H7 (cell line): ENCODE measurements at regions not wholly inside any gene's neighbourhood (a gene's known extent, or its start where the extent isn't known, plus 50 kb on each side); places are given as distances from the start of the nearest gene placed in this dataset.

ENCODE experiments used
- DNase-seq: peaks from one replicate; pipeline ENCODE4 v3.0.0; 2012
- H3K27me3 ChIP-seq: 2 replicates; pipeline ENCODE4 v1.6.0; 2011; ENCODE audit warnings: mild to moderate bottlenecking, low read length; ENCODE audit not compliant: control insufficient read depth, insufficient read depth
- H3K36me3 ChIP-seq: replicated peaks from 2 replicates; pipeline ENCODE4 v1.5.1; 2011; ENCODE audit warnings: low read length; ENCODE audit not compliant: control insufficient read depth, insufficient read depth
- H3K4me3 ChIP-seq: 2 replicates; pipeline ENCODE4 v1.5.1; 2011; ENCODE audit warnings: low read depth, mild to moderate bottlenecking, control low read depth, low read length, moderate library complexity; ENCODE audit not compliant: insufficient read depth

DNA sequence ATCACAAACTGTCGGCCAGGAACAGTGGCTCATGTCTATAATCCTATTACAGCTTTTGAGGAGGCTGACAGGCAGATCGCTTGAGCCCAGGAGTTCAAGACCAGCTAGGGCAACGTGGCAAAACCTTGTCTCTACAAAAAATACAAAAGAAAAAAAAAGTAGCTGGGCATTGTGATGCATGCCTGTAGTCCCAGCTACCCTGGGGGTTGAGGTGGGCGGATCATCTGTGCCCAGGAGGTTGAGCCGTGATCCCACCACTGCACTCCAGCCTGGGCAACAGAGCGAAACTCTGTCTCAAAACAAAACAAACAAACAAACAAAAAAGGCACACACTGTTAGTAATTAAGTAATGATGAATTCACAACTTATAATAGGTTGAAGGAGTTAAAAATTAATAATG lies 441.5 kb upstream of the PCDH15 start:
- H3K27me3 ChIP-seq, result no peaks in the 10 kb centered on the region
- no peak overlapping the region for H3K4me3 ChIP-seq
- H3K36me3 ChIP-seq, result no peaks in the 10 kb centered on the region
- DNase-seq, result no peak

DNA sequence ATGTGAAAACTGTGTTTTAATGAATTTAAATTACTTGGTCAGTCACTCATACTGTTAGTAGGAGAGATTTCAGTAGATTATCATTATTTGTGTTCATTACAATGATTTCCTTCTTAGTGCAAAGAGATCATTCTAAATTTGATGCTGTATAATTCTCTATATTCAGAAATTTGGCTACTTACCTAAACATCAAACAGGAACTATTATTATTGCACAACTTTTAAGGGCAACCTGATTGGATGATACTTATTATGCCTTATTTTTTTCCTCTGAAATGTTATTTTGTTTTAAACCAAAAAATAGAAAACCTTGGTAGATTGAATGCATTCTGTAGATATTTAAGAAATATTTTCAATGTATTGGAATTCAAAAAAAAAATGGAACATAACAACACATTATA lies 436.4 kb upstream of the PCDH15 start:
- no peaks in the 10 kb centered on the region for H3K36me3 ChIP-seq
- no peaks in the 10 kb centered on the region for H3K27me3 ChIP-seq
- no peak for DNase-seq
- no peak overlapping the region for H3K4me3 ChIP-seq

DNA sequence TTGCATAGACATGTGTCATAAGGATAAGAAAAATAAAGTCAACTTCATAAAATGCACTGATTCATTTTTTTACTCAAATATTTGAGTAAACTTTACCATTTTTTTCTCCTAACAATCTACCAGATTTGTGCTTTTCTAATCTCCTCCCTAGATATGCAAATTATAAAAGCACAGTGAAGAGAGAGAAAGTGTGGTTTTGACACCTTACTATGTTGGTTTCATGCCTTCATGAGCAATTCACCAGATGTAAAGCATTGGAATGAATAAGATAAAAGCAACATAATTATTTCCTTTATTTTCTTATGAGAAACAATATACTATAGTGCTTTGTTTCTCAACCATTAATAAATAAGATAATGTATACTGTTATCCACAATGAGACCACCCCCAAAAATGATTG lies 432.5 kb upstream of the PCDH15 start:
- DNase-seq, result no peak
- no peaks in the 10 kb centered on the region for H3K27me3 ChIP-seq
- H3K4me3 ChIP-seq, result no peak overlapping the region
- no peaks in the 10 kb centered on the region for H3K36me3 ChIP-seq

DNA sequence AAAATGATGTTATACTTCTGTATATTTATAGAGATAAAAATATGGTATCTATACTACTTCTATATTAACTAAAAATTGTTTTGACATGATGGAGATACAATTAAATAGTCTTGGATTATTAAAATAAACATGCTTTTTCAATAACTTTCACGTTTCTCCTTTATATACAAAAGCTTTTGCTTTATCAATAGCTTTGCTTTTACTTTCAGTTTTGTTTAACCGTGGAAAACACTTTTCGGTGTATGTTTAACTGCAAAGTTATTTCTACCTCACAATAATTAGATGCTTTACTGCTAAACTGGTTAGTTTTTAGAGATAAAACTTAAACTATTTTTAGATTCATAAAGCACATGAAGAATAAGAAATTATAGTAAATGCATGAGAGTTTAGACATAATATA lies 432.1 kb upstream of the PCDH15 start:
- H3K27me3 ChIP-seq, result no peaks in the 10 kb centered on the region
- DNase-seq, result no peak
- H3K4me3 ChIP-seq, result no peak overlapping the region
- H3K36me3 ChIP-seq, result no peaks in the 10 kb centered on the region

DNA sequence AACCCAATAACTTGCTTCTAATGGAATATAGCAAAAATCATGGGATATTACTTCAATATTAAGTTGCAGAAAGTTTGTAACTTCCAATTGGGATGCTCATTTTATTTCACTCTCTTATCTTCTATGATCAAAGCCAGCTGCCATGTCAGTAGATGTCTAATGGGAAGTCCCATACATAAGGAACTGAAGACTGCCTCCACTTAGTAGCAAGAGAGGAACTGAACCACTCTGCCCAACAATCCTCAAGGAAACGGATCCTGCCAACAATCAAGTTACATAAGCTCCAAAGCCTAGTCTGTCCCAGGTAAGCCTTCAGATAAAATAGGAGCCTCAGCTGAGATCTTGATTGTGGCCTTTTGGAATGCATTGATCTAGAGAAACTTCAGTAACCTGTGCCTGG lies 431.5 kb upstream of the PCDH15 start:
- Histone ChIP-seq H3K27me3 (no peaks in the 10 kb centered on the region), H3K4me3 (no peak overlapping the region), H3K36me3 (no peaks in the 10 kb centered on the region)
- no peak for DNase-seq

DNA sequence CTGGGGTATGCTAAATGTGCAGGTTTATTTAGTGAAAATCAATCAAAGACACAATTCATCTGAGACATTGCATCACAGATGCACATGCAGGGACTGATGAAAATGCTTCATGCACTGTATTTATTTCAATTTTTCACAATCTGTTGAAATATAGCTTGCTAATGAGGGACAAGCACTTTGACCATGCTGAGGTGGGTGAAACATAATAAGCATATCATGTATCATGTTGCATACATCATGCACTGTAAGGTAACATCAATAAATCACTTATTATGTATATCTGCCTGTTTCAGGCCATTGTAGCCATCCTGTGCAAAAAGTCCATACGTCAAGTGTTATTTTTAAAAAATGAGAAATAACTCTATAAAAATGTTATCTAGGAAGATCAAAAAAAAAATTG lies 426.9 kb upstream of the PCDH15 start:
- Histone ChIP-seq H3K4me3 (no peak overlapping the region), H3K36me3 (no peaks in the 10 kb centered on the region), H3K27me3 (no peaks in the 10 kb centered on the region)
- no peak for DNase-seq

DNA sequence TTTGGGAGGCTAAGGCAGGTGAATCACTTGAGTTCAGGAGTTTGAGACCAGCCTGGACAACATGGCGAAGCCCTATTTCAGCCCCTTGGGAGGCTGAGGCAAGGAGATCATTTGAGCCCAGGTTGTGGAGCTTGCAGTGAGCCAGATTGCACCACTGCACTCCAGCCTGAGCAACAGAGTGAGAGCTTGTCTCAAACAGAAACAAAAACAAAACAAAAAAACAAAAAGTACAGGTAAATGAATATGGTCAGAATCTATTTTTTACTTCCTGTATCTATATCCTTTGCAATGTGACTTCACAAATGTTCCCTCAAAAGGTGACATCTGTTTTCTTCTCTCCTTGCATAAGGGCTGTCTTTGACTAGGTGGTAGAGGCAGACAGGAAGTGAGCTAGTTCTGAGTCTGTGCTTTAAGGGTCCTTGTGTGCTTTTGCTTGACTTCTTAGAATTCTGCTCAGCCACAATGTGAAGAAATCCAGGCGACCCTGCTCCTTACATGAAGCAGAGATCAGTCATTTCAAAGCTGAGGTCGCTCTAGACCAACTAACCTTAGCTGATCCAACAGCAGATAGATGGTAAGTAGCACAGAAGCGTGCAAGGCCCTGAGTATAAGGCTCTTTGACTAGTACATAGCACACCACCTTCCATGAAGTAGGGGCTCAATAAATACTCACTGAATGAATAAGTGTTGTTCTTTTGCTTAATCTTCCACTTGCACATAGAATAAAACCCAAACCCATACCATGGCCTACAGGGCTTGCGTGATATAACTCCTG lies 423.2 kb upstream of the PCDH15 start:
- DNase-seq, result no peak
- Histone ChIP-seq H3K4me3 (no peak overlapping the region), H3K27me3 (no peaks in the 10 kb centered on the region), H3K36me3 (no peaks in the 10 kb centered on the region)

DNA sequence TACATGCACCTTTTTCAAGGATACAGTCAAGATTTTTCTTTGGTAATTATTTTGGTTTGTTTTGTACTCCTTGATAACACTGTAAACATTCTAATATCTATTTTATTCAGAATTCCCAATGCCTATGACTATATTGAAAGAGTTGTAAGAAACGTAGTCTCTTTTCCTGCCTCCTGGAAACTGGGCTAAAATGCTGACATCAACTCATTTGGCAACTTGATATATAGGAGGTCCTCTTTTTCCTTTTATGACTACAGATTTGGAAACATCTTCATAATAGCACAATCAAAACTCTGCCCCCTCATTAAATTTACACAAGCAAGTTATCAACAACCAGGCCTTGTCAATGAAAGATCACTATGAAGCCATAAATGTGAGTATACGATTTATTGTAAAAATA lies 422.3 kb upstream of the PCDH15 start:
- H3K36me3 ChIP-seq, result no peaks in the 10 kb centered on the region
- H3K27me3 ChIP-seq, result no peaks in the 10 kb centered on the region
- no peak for DNase-seq
- H3K4me3 ChIP-seq, result no peak overlapping the region

DNA sequence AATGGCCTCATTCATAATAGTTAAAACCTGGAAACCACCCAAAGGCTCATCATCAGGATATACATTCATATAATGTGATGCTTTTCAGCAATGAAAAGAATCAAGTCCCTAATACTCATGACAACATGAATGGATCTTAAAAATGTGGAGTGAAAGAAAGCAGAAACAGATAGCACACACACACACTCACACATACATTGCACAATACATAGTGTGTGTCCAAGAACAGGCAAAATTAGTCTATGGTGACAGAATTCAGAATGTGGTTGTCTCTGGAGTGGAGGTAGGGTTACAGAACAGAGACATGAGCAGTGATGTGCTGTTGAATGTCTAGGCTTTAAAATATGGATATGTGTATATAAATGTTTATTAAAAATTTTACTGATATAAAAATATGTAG lies 419.9 kb upstream of the PCDH15 start:
- Histone ChIP-seq H3K36me3 (no peaks in the 10 kb centered on the region), H3K27me3 (no peaks in the 10 kb centered on the region), H3K4me3 (no peak overlapping the region)
- DNase-seq, result no peak

DNA sequence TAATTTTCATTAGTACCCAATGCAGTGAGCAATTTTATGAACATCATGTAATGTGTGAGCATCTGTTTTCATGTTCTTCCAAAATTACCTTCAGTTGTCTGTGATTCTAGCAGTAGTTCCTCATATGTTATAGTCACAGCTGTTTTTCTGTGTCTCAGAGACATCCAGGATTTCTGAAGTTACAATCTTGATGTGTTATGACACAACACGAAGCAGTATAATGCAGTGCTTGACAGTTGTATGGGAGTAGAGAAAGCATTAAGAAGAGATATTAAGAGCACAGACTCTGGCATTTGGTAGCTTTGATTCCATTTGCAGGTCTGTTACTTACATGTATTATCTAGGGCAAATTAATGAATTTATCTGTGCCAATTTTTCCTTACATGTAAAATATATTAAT lies 414.7 kb upstream of the PCDH15 start:
- Histone ChIP-seq H3K27me3 (no peaks in the 10 kb centered on the region), H3K36me3 (no peaks in the 10 kb centered on the region), H3K4me3 (no peak overlapping the region)
- DNase-seq, result no peak

DNA sequence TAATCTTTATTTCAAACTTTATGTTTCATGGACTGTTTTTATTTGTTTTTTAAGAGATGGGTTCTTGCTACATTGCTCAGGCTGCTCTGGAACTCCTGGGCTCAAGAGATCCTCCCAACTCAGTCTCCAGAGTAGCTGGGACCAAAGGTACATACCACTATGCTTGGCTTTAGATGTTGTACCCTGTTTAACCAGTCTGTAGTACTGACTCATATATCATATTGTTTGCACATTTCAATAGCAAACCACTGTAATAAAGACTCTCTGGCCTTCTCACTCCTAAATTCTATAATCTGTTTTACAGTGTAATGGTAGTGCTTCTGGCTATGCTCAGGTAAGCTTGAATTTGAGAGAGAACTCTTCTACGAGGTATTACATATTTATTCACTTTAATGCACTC lies 413.6 kb upstream of the PCDH15 start:
- Histone ChIP-seq H3K27me3 (no peaks in the 10 kb centered on the region), H3K36me3 (no peaks in the 10 kb centered on the region), H3K4me3 (no peak overlapping the region)
- no peak for DNase-seq

DNA sequence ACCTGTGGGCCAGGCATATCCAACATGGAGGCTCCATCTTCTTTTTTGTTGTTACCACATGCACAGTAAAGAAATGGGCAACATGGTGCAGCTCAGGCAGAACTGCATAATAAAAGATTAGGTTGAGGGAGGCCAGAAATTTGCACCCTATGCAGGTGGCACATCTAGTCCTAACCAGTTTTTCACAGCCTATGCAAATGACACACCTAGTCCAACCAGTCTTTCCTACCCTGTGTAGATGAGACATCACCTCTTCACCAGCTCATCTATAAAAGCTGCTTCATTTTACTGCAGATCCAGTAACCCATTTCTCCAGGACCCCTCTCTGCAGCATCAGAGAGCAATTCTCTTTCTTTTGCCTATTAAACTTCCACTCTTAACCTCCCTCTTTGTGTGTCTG lies 411.0 kb upstream of the PCDH15 start:
- H3K27me3 ChIP-seq, result no peaks in the 10 kb centered on the region
- H3K36me3 ChIP-seq, result no peaks in the 10 kb centered on the region
- H3K4me3 ChIP-seq, result no peak overlapping the region
- DNase-seq, result no peak

DNA sequence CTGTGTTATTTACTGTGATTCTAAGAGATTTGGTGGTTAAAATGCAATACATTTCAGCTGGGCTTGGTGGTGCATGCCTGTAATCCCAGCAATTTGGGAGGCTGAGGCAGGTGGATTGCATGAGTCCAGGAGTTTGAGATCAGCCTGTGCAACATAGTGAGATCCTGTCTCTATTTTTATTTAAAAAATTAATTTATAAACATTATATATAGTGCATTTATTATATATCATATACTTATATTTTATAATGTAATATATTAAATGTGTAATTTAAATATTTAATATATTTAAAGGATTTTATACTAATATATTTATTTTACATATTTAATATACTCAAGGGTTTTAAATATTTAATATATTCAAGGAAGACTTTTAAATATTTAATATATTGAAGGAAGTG lies 402.8 kb upstream of the PCDH15 start:
- Histone ChIP-seq H3K4me3 (no peak overlapping the region), H3K27me3 (no peaks in the 10 kb centered on the region), H3K36me3 (no peaks in the 10 kb centered on the region)
- DNase-seq, result no peak

DNA sequence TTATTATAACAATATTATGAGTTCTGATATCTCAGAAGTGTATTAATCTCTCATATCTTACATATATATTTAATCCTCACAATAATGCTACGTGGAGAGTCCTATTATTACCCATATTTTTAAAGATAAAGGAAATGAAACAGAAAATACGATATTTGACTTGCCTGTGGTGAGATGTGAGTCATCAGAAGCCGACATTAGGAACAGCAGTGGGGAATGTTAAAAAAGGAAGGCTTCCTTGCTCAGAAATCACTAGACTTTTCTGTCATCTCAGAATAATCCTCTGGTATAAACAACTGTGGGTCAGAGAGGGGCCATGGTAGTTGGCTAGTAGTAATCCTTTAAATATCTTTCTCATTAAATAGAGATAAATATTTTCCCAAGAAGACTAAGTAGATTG lies 402.3 kb upstream of the PCDH15 start:
- Histone ChIP-seq H3K4me3 (no peak overlapping the region), H3K36me3 (no peaks in the 10 kb centered on the region), H3K27me3 (no peaks in the 10 kb centered on the region)
- no peak for DNase-seq

DNA sequence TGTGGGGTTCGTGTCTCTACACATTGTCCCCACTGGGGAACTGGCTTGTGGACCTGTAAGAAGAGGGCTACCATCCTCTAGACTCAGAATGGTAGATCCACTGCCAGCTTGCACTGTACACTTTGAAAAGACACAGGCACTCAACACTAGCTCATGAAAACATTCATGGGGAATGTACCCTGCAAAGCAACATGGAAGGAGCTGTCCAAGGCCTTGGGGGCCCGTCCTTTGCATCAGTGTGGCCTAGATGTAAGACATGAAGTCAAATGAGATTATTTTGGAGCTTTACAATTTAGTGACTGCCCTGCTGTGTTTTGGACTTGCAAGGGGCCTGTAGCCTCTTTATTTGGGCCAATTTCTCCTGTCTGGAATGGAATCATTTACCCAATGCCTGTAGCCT lies 399.0 kb upstream of the PCDH15 start:
- Histone ChIP-seq H3K36me3 (no peaks in the 10 kb centered on the region), H3K27me3 (no peaks in the 10 kb centered on the region), H3K4me3 (no peak overlapping the region)
- DNase-seq, result no peak

DNA sequence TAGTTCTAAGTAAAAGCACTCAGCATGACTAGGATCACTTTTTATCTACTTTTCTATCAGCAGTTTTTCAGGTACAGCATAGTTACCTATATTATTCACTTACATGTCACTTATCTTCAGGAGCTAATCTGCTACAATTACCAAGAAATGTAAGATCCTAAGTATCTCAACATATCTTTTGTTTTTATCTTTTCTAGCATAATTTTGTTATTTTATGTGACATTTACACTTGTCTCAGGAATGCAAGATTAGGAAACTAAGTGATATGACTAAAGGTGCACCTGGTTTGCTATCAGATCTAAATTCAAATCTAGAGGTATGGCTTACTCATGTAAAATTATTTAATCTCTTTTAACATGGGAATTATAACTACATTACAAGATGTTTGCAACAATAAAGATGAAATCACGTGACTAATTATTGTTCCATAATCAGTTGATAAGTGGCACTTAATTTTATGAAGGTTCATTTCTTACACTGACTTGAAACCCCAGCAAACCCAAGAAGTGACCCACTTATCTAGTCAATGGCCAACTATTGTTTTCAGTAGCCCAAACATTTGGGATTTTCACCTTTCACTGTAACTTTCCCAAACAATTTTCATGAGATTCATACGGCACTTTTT lies 390.3 kb upstream of the PCDH15 start:
- DNase-seq, result no peak
- no peaks in the 10 kb centered on the region for H3K27me3 ChIP-seq
- H3K36me3 ChIP-seq, result no peaks in the 10 kb centered on the region
- H3K4me3 ChIP-seq, result no peak overlapping the region
